ENCODE measurements at regions not wholly inside any gene's neighbourhood (a gene's known extent, or its start where the extent isn't known, plus 50 kb on each side); places are given as distances from the start of the nearest gene placed in this dataset.

DNA sequence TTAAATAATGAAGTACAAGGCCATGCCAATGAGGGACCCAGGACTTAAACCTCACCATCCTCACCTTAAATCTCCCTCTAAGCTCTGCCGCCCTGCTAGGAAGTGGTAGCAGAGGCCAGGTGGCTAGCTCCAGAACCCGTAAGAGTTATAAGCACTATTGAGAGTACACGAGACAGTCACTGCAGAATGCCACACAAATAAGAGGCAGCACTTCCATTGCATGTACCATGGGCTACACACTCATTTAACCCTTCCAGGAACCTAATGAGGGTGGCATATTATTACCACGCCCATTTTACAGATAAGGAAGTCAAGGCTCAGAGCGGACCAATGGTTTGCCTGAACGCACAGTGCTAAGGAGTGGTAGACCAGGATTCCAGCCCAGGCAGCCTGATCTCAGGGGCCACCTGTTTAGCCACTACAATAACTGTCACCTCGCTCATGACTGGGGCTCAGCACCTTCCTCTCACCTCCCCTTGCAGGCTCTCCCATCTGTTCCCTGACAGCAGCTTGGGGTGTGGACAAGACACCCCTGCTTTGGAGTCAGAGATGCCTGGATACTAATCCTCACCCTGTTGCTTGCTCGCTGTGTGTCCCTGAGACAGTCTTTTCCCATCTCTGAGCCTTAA lies 54.8 kb upstream of the ID3 start:
- no peak for DNase-seq

DNA sequence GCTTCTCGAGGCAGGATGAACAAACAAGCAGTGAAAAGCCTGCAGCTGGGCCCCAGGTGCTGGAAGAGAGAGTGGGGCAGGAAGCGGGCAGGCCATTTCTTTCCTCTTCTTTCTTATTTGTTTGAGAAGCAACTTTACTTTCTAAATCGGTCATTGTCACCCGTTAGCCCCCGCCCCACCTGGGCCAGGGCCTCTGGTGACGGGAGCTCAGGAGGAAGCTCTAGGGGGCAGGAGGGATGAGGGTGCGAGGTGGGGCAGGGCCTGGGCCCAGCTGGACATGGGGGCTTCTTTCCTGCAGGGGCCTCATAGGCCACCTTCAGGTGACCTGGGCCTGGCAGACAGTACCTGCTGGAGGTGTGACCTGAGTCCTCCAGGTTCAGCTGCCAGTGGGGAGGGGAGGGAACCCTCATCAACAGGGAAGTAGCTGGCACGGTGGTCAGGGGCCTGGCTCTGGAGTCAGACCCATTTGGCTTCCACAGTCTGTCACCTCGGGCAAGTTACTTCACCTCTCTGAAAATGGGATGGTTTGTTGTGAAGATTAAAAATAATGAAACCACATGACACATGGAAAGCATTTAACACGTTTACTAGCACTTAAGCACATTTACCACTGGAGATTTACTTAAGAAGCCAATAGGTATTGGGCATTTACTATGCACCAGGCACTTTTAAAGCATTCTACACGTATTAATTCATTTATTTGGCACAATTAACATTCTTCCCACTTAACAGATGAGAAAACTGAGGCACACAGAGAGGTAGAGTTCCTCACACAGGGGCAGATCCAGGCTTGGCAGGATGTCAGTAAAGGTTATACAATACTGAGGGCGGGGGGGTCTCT lies 54.1 kb upstream of the ID3 start:
- no peak for DNase-seq

DNA sequence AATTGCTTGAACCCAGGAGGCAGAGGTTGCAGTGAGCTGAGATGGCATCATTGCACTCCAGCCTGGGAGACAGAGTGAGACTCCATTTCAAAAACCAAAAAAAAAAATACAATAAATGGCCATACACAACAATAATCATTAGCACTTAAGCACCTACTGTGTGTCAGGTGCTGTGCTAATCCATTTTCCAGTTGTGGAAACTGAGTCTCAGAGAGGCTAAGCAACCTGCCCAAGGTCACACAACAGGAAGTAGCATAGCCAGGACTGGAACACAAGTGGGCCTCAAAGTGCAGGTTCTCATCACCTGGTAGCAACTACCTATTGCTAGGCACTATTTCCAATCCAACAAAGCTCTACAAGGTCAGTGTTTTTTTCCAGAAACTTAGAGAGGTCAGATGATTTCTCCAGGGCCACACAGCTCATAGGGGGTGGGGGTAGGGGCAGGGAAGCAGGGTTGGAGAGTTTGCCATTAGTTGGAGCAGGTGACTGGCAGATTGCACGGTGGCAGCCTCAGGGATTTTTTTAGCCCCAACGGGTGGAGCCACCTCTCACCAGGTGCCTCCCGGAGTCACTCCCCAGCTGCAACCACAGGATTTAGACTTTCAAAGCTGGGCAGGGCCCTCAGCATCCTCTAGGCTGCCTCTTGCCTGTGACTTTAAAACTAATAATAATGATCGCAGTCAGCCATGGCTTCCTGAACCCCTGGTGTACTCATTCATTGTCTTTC lies 52.5 kb upstream of the ID3 start:
- DNase-seq: no peak

DNA sequence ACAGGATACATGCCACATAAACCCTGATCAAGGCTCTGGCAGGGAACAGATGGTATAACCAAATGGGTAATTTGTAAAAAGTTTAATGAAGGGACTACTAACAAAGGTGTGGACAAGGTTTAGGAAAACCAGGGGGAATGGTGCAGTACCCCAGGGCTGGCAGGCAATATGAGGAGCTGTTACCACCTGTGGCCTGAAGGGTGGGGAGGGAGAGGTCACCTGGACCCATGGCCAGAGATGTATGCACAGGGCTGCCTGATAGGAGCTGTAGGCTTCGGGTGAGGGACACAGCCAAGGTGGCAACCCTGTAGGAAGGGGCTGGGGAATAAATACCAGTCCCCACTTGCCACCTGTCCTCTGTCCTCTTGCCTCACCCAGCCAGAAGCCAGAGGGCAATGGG lies 51.4 kb upstream of the ID3 start:
- no peak for DNase-seq

DNA sequence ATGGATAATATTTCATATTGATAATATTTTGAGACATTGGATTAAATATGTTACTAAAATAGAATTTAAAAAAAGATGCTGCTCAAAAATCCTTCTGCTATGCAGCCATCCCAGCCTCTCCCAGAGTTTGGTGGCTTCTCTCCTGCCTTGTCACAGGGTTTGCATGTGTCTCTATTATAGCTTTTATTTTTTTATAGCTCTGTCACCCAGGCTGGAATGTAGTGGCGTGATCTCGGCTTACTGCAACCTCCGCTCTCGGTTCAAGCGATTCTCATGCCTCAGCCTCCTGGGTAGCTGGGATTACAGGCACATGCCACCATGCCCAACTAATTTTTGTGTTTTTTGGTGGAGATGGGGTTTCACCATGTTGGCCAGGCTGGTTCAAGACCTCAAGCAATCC lies 50.7 kb upstream of the ID3 start:
- DNase-seq: no peak

All from NCI-H1694 (cell line).